ENCODE measurements at regions not wholly inside any gene's neighbourhood (a gene's known extent, or its start where the extent isn't known, plus 50 kb on each side); places are given as distances from the start of the nearest gene placed in this dataset.

- H3K27ac Mint-ChIP-seq = no peak overlapping the region
- no peaks in the 10 kb centered on the region for H3K27me3 Mint-ChIP-seq (ENCODE audit: low read depth, poor library complexity)
- no peak overlapping the region for H3K4me3 Mint-ChIP-seq
- no peaks in the 10 kb centered on the region for H3K36me3 Mint-ChIP-seq (ENCODE audit: low read depth)
- no peak for DNase-seq
- no peaks in the 10 kb centered on the region for H3K4me1 Mint-ChIP-seq
- no peak for TF ChIP-seq CTCF (IDR thresholded peaks at IDR 0.05)
- H3K9me3 Mint-ChIP-seq = no peaks in the 10 kb centered on the region
These were observed 479.1 kb downstream of the ZEB2 start for GRCh38 chr2:144040834-144041233.

GRCh38 chr2:144032566-144032965 lies 487.4 kb downstream of the ZEB2 start:
- DNase-seq = no peak
- Mint-ChIP-seq H3K36me3 (ENCODE audit: low read depth) (no peaks in the 10 kb centered on the region), H3K4me1 (peaks cover under 1% of the 10 kb centered on the region), H3K4me3 (no peak overlapping the region), H3K9me3 (no peaks in the 10 kb centered on the region), H3K27me3 (ENCODE audit: low read depth, poor library complexity) (peaks cover 4% of the 10 kb centered on the region), H3K27ac (no peak overlapping the region)
- TF ChIP-seq CTCF (IDR thresholded peaks at IDR 0.05) = no peak

- H3K36me3 Mint-ChIP-seq (ENCODE audit: low read depth) = no peaks in the 10 kb centered on the region
- H3K4me3 Mint-ChIP-seq = no peak overlapping the region
- peaks cover 6% of the 10 kb centered on the region for H3K4me1 Mint-ChIP-seq
- no peak for DNase-seq
- TF ChIP-seq CTCF (IDR thresholded peaks at IDR 0.05) = no peak
- peaks cover 4% of the 10 kb centered on the region for H3K27me3 Mint-ChIP-seq (ENCODE audit: low read depth, poor library complexity)
- no peaks in the 10 kb centered on the region for H3K9me3 Mint-ChIP-seq
- H3K27ac Mint-ChIP-seq = no peak overlapping the region
These were observed 489.1 kb downstream of the ZEB2 start for GRCh38 chr2:144030791-144031190.

GRCh38 chr2:144027593-144027992 lies 492.3 kb downstream of the ZEB2 start:
- DNase-seq = no peak
- TF ChIP-seq CTCF (IDR thresholded peaks at IDR 0.05) = no peak
- peaks cover 3% of the 10 kb centered on the region for H3K9me3 Mint-ChIP-seq
- H3K27me3 Mint-ChIP-seq (ENCODE audit: low read depth, poor library complexity) = no peaks in the 10 kb centered on the region
- peak overlapping the region; percentile 65 for H3K27ac Mint-ChIP-seq
- H3K4me1 Mint-ChIP-seq = peaks cover 6% of the 10 kb centered on the region
- H3K4me3 Mint-ChIP-seq = no peak overlapping the region
- H3K36me3 Mint-ChIP-seq (ENCODE audit: low read depth) = peaks cover 5% of the 10 kb centered on the region

- no peak for DNase-seq
- peaks cover 6% of the 10 kb centered on the region for H3K4me1 Mint-ChIP-seq
- H3K27me3 Mint-ChIP-seq (ENCODE audit: low read depth, poor library complexity) = no peaks in the 10 kb centered on the region
- no peak overlapping the region for H3K4me3 Mint-ChIP-seq
- no peak overlapping the region for H3K27ac Mint-ChIP-seq
- H3K9me3 Mint-ChIP-seq = peaks cover 12% of the 10 kb centered on the region
- no peak for TF ChIP-seq CTCF (IDR thresholded peaks at IDR 0.05)
- peaks cover 14% of the 10 kb centered on the region for H3K36me3 Mint-ChIP-seq (ENCODE audit: low read depth)
These were observed 493.2 kb downstream of the ZEB2 start for GRCh38 chr2:144026753-144027152.

- Mint-ChIP-seq H3K27me3 (ENCODE audit: low read depth, poor library complexity) (no peaks in the 10 kb centered on the region), H3K27ac (no peak overlapping the region), H3K36me3 (ENCODE audit: low read depth) (peaks cover 31% of the 10 kb centered on the region), H3K4me3 (no peak overlapping the region), H3K9me3 (peaks cover 24% of the 10 kb centered on the region), H3K4me1 (peaks cover 17% of the 10 kb centered on the region)
- no peak for DNase-seq
- TF ChIP-seq CTCF (IDR thresholded peaks at IDR 0.05) = no peak
These were observed 499.9 kb downstream of the ZEB2 start for GRCh38 chr2:144020047-144020446.
